Smooth muscle cell (in vitro differentiated cells): ENCODE measurements at regions not wholly inside any gene's neighbourhood (a gene's known extent, or its start where the extent isn't known, plus 50 kb on each side); places are given as distances from the start of the nearest gene placed in this dataset.

ENCODE experiments used
- DNase-seq: peaks from one replicate; lab custom pipeline; 2025; ENCODE audit not compliant: unreplicated experiment; lab: John Stamatoyannopoulos, UW
- H2AFZ ChIP-seq: fragments of 200-600 bp; sonication (generic); 2 replicates; pipeline ENCODE4 v1.6.0; 2016; ENCODE audit warnings: antibody characterized with exemption, low read depth, mild to moderate bottlenecking
- H3F3A ChIP-seq: fragments of 200-600 bp; sonication (generic); 2 replicates; pipeline ENCODE4 v1.6.0; 2017; ENCODE audit warnings: antibody characterized with exemption, low read depth
- H3K27ac ChIP-seq: fragments of 200-600 bp; sonication (generic); 2 replicates; pipeline ENCODE4 v1.5.1; 2016; ENCODE audit warnings: low read depth, mild to moderate bottlenecking
- H3K27me3 ChIP-seq: fragments of 200-600 bp; sonication (generic); 2 replicates; pipeline ENCODE4 v1.6.1; 2016; ENCODE audit warnings: low read depth, mild to moderate bottlenecking
- H3K36me3 ChIP-seq: fragments of 200-600 bp; sonication (generic); 2 replicates; pipeline ENCODE4 v1.5.1; 2016; ENCODE audit warnings: low read depth
- H3K4me1 ChIP-seq: fragments of 200-600 bp; sonication (generic); 2 replicates; pipeline ENCODE4 v1.5.1; 2016; ENCODE audit warnings: low read depth
- H3K4me2 ChIP-seq: fragments of 200-600 bp; sonication (generic); 2 replicates; pipeline ENCODE4 v1.6.0; 2016; ENCODE audit warnings: mild to moderate bottlenecking
- H3K4me3 ChIP-seq: fragments of 200-600 bp; sonication (generic); 2 replicates; pipeline ENCODE4 v1.5.1; 2016; ENCODE audit warnings: mild to moderate bottlenecking
- H3K79me2 ChIP-seq: fragments of 200-600 bp; sonication (generic); 2 replicates; pipeline ENCODE4 v1.6.0; 2016; ENCODE audit warnings: low read depth, mild to moderate bottlenecking
- H3K9ac ChIP-seq: fragments of 200-600 bp; sonication (generic); 2 replicates; pipeline ENCODE4 v1.6.0; 2016; ENCODE audit warnings: low read depth
- H3K9me3 ChIP-seq: fragments of 200-600 bp; sonication (generic); replicated peaks from 2 replicates; pipeline ENCODE4 v1.5.1; 2016; ENCODE audit warnings: low read depth
- H4K20me1 ChIP-seq: fragments of 200-600 bp; sonication (generic); 2 replicates; pipeline ENCODE4 v1.6.0; 2016; ENCODE audit warnings: low read depth
- WGBS: methylation state at CpG from one replicate; pipeline ENCODE4 v1.1.7; 2016; ENCODE audit warnings: low lambda C conversion rate; 5-methylcytosine and 5-hydroxymethylcytosine counted together
- TF ChIP-seq, protein P1 (sequence below): fragments of 200-600 bp; sonication (generic); IDR thresholded peaks from 2 replicates; pipeline ENCODE4 v1.5.1; 2017; ENCODE audit warnings: borderline replicate concordance, mild to moderate bottlenecking, antibody characterized with exemption; ENCODE audit not compliant: insufficient read depth, poor library complexity, severe bottlenecking

DNA sequence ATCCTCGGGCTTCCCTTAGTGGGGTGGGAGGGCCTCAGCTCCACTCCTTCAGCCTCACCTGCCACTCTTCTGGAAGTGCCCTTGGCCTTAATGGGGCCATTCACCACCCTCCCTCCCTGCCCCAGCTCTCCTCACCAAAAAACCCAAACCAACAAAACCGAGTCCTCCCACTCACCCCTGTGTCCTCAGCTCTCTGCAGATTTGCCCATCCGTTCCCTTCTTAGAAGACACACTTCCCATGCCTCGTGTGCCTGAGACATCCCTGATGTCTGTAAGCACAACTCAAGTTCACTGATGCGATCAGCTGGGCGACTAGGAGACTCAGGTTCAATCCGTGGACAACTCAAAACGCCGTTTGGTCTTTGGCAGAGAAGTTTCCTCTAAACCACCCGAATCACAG is 839.2 kb downstream of the TBC1D22A start:
- 82% methylated on average over 10 of the region's 10 CpGs for WGBS
- Histone ChIP-seq H3K4me1 (no peaks in the 10 kb centered on the region), H3K27me3 (no peaks in the 10 kb centered on the region), H3F3A (no peaks in the 10 kb centered on the region), H3K9me3 (no peaks in the 10 kb centered on the region), H3K36me3 (no peaks in the 10 kb centered on the region), H3K27ac (no peak overlapping the region), H4K20me1 (no peaks in the 10 kb centered on the region), H3K79me2 (no peaks in the 10 kb centered on the region), H2AFZ (no peak overlapping the region), H3K4me2 (no peak overlapping the region), H3K9ac (no peak overlapping the region), H3K4me3 (no peak overlapping the region)
- TF ChIP-seq, protein P1, sequence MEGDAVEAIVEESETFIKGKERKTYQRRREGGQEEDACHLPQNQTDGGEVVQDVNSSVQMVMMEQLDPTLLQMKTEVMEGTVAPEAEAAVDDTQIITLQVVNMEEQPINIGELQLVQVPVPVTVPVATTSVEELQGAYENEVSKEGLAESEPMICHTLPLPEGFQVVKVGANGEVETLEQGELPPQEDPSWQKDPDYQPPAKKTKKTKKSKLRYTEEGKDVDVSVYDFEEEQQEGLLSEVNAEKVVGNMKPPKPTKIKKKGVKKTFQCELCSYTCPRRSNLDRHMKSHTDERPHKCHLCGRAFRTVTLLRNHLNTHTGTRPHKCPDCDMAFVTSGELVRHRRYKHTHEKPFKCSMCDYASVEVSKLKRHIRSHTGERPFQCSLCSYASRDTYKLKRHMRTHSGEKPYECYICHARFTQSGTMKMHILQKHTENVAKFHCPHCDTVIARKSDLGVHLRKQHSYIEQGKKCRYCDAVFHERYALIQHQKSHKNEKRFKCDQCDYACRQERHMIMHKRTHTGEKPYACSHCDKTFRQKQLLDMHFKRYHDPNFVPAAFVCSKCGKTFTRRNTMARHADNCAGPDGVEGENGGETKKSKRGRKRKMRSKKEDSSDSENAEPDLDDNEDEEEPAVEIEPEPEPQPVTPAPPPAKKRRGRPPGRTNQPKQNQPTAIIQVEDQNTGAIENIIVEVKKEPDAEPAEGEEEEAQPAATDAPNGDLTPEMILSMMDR = no peak
- DNase-seq = no peak

DNA sequence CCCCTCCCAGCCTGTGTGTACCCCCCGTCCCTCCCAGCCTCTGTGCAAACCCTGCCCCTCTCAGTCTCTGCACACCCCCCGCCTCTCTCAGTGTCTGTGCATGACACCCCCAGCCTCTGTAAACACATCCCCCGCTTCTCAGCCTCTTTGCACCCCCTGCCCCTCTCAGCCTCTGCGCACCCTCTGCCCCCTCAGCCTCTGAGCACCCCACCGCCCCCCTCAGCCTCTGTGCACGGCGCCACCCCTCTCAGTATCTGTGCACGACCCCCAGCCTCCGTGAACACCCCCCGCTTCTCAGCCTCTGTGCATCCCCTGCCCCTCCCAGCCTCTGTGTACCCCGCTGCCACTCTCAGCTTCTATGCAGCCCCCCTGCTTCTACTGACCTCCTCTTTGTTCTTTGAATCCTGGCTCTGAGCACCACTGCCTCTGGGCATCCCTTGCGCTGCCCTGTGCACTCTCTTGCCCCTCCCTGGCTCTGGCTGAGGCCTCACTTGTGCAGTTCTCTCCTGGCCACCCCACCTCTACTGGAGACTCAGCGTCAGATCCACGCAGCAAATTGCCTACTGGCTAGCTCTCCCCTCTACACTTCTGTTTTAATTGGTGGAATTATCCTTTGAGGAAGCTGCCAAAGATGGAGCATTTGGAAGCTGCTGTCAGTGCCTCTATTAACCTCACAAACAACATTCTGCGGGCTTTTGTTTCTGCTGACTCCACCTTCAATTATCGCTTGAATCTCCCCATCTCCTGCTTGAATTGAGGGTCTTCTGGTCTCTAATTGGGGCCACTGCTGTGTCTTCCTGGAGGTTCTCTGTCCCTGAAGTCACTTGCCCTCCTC is 838.6 kb downstream of the TBC1D22A start:
- Histone ChIP-seq H3K9me3 (no peaks in the 10 kb centered on the region), H3K27me3 (no peaks in the 10 kb centered on the region), H3K79me2 (no peaks in the 10 kb centered on the region), H3K36me3 (no peaks in the 10 kb centered on the region), H3K27ac (no peak overlapping the region), H2AFZ (no peak overlapping the region), H3F3A (no peaks in the 10 kb centered on the region), H3K4me1 (no peaks in the 10 kb centered on the region), H3K4me3 (no peak overlapping the region), H3K9ac (no peak overlapping the region), H4K20me1 (no peaks in the 10 kb centered on the region), H3K4me2 (no peak overlapping the region)
- 86% methylated on average over 7 of the region's 16 CpGs for WGBS
- TF ChIP-seq, protein P1 = no peak
- no peak for DNase-seq

- Histone ChIP-seq H3K27ac (no peak overlapping the region), H3K4me2 (no peak overlapping the region), H3K36me3 (no peaks in the 10 kb centered on the region), H3F3A (no peaks in the 10 kb centered on the region), H3K4me3 (no peak overlapping the region), H3K9me3 (no peaks in the 10 kb centered on the region), H2AFZ (no peak overlapping the region), H3K9ac (no peak overlapping the region), H3K27me3 (no peaks in the 10 kb centered on the region), H3K4me1 (no peaks in the 10 kb centered on the region), H3K79me2 (no peaks in the 10 kb centered on the region), H4K20me1 (no peaks in the 10 kb centered on the region)
- 100% methylated on average over 2 of the region's 11 CpGs for WGBS
- no peak for DNase-seq
- TF ChIP-seq, protein P1 = no peak
Measured at GRCh38 chr22:47600281-47600680, 837.8 kb downstream of the TBC1D22A start.

DNA sequence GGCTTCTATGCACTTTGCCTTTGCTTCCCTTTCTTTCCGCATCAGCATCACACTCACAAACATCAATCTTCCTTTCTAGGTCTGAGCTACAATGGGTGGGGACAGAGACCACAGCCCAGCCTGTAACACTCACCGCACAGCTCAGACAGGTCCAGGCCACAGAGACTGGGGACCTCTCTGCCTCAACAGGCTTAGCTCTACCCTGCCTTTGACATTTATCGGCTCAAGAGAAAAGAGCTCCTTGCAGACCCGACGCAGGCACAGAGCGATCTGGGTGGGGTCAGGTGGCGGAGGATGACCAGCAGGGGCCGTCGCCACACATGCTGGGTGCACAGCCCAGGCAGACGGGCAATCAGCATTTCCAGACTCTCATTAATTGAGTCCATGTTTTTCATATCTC is 837.3 kb downstream of the TBC1D22A start:
- Histone ChIP-seq H4K20me1 (no peaks in the 10 kb centered on the region), H3K4me3 (no peak overlapping the region), H3K27ac (no peak overlapping the region), H2AFZ (no peak overlapping the region), H3K4me1 (no peaks in the 10 kb centered on the region), H3K79me2 (no peaks in the 10 kb centered on the region), H3F3A (no peaks in the 10 kb centered on the region), H3K36me3 (no peaks in the 10 kb centered on the region), H3K4me2 (no peak overlapping the region), H3K9me3 (no peaks in the 10 kb centered on the region), H3K27me3 (no peaks in the 10 kb centered on the region), H3K9ac (no peak overlapping the region)
- WGBS = 91% methylated on average over 10 of the region's 10 CpGs
- DNase-seq = no peak
- TF ChIP-seq, protein P1 = no peak
